Right kidney (tissue), 1 donor: ENCODE measurements at regions not wholly inside any gene's neighbourhood (a gene's known extent, or its start where the extent isn't known, plus 50 kb on each side); places are given as distances from the start of the nearest gene placed in this dataset.
A peak's percentile ranks its signal among the peaks of the same experiment; 100 is the strongest.
"Not testable (repeated sequence)": the region's sequence is repeated elsewhere in the genome, so short reads cannot be mapped to it uniquely, and the experiment has no call there.

Experiments used
- DNase-seq: peaks from one replicate; pipeline ENCODE4 v3.0.0-alpha.2; 2016

DNA sequence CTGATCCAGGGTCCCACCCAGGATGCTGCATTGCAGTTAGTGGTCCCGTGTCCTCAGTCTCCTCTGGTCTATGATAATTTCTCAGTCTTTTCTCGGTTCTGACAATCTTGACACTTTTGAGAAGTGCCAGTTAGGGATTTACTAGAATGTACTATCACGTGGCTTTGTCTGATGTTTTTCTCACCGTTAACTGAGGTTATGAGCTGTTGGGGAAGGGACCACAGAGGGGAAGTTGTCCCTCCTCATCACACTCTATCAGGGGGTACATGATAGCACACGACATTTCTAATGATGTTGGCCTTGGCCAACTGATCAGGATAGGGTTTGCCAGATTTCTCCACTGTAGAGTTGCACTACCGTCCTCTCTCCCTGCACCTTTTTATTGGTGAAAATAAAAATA lies 250.9 kb upstream of the SDK2 start:
- no peak for DNase-seq

DNA sequence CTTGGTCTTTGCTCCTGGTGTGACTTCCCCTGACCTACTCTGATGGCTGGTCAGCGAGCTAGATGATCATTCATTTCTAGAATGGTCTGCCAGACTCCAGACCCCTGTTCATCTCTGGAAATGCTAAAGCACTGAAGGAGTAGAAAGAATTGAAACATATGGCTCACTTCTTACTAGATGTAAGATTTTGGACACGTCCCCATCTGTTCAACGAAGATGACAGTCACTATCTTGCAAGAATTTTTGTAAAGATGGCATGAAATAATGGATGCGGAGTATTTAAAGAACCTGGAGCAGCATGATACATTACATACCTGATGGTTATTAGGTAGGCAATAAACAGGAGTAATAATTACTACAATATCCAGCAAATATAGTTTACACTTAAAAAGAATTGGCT lies 252.7 kb upstream of the SDK2 start:
- DNase-seq = no peak

DNA sequence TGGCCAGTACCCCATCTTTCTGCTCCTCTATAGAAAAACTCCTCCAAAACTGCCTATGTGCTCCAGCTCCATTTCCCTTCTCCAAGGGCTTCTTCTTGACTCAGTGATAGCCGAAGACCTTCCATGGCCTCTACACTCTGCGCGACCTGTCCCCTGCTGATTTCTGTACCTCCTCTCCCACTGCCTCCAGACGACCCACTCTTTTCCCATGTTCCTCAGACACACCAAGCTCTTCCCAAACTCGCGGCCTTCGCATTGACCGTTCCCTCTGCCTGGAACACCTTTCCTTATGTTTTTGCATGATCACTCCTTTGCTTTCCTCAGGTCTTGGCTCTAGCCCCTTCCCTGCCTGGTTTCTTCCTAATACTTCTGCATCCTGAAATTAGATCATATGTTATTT lies 255.6 kb upstream of the SDK2 start:
- DNase-seq = no peak

DNA sequence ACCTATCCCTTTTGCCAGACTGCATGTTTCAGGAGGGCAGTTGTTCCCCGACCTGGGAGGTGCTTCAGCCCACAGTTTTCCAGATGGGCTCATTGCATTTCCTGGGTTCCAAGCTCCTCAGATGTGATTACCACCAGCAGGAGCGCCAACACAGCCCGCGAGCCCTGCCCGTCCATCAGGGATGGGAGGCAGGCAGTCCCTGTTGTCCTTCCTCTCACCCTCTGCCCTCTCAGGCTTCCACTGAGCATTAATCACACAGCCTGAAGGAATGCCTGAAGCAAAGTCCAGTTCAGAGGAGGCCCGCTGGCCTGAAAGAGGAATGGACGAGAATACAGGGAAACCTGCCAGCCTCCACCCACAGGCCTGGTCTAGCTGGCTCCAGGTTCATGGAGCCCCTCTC lies 256.3 kb upstream of the SDK2 start:
- DNase-seq = no peak

DNA sequence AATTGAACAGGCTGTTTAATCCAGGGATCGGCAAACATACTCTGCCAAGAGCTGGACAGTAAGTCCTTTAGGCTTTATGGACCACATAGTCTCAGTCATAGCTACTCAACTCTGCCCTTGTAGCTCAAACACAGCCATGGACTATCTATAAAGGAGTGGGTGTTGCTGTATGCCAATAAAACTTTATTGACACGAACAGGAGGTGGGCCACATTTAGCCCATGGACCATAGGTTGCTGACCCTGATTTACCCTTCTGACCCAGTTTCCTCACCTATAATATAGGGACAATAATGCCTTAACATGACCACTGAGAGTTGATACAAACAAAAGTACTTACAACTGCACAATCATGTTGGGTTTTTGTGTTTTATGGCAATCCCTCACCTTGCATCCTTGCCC lies 257.0 kb upstream of the SDK2 start:
- DNase-seq = no peak

DNA sequence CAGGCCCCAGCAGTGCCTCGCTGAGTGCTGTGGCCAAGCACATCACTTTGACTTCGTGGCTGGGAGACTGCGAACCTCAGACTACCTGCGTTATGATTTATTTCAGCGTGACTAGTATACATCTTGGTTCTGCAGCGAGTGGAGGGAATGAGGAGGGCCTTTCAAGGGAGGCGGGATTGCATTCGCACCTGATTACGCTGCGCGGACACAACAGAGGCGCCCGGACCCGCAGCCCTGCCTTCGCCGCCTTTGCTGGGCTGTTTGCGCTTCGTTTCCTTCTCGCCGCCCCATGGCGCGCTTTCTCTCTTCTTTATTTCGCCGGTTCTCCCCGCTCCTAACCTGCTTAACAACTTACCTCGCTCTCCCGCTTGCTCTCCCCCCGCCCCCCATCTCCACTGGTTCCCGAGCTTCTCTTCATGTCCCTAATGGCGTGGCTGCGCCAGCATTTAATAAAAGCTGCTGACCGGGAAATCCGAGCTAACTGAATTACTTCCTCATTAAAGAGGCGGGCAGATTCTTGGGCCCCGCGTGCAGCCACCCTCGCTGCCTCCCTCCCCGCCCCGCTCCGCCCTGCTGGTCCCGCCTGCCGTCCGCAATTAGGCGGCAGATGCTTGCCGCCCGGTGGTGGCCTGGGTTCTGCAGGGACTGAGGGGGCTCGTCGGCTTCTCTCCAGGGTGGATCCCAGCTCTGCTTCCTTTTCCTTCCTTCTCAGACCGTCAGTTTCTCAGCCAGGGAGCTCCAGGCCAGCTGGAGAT lies 257.6 kb upstream of the SDK2 start:
- peak; percentile 68 for DNase-seq

DNA sequence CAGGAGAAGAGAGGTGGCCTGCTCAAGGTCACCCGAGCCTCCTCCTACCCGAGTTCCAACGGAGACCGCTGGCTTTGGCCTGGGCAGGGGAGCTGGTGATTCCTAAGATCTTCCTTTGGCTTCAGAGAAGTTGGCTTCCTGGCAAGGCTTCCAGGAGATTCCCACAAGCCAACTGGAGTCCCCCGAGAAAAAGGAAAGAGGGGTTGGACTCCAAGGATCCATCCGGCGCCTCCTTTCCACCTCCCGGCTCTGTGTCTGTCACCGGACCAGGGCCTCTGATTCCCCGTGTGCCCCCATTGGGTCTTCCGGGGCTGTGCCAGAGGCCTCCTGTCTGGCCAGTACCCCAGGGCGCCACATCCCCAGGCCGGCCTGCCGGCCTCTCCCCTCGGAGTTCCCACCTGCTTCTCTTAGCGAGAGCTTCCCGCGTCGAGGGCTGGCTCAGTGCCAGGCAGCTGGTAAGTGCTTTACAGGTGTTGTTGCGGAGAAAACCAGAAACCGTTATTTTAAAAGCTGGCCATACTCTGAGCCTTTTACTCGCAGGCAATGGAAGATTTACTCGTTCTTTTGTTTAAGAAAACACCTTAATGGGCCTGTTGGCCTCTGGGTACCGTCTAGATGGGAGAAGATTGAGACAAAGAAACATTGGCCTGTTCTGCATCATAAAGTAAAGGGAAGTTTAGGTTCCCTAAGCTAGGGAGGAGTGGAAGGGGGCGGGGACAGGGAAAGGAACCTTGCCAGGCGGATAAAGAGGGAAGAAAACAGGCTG lies 258.4 kb upstream of the SDK2 start:
- peak; percentile 66 for DNase-seq

DNA sequence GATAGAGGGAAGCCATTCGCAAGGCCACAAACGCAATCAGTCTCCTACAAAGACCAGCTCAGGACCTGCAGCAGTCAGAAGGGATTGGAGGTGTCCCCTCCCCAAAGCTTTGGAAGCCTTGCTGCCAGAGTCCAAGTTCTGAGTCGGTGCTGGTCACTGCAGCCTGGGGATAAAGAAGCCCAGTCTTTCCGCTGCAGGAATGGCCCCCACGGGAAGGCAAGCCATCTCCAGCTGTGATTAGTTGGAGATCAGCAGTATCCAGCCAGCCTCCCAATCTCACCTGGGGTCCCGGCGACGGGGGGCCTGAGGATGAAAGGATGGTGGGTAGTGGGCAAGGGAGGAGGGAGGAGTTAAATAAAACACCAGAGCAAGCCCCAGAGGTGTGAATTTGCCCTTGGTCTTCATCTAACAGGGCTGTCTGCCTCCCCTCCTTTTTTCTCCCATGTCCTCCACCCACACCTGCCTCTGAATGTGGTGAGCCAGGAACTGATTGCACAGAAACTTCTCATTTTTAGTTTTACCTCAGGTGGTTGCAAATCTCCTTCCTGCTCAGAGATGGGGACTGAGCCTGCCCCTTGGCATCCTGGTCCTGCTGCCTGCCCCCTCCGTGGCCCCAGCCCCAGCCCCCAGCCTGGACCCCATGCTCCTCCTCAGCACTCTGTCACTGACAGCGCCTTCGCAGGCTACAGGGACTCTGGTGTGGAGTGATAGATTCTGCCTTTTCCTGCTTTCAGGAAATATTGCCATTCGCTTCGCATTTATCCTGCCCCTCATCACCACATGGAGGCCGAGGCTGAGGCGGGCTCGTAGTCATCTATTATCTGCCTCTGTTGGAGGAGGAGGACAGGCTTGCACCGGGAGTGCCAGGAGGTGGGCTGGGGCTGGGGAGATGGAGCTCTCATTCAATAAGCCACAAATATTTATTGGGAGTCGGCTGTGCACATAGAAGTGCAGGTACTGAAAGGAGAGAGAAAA lies 262.9 kb upstream of the SDK2 start:
- DNase-seq = no peak

DNA sequence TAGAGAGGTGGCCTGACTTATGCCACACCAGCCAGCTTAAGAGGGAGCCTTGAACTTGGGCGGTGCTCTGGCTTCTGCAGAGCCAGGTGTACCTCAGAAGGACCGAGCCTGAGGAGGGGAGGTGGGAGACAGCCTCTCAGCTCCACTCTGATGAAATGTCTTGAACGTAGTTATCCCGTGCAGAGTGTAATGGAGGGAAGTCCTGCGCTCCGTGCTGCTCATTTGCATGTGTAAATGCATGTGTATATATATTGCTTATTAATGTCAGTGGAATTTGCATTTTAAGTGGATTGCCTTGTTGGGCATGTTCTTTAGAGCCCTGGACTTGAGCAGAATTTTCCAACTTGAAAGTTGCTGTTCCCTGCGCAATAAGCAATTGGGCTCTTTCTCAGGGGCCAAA lies 264.9 kb upstream of the SDK2 start:
- DNase-seq = no peak

DNA sequence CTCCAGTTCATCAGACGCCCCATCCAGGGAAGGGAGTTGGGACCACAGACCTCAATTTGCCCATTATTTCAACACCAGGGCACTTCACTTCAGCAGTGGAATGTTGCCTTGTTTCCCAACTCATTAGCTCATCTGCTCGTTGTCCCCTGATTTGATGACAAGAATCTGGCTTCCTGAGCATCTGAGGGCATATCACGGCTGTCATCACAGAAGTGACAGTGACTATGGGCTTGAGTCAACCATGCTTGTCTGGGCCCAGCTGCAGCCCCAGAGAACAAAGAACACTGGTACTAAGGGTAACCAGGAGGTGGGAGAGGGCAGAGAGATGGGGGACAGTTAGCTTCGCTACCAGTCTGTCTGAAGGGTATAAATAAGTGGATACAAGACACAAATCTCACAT lies 266.0 kb upstream of the SDK2 start:
- DNase-seq = no peak

DNA sequence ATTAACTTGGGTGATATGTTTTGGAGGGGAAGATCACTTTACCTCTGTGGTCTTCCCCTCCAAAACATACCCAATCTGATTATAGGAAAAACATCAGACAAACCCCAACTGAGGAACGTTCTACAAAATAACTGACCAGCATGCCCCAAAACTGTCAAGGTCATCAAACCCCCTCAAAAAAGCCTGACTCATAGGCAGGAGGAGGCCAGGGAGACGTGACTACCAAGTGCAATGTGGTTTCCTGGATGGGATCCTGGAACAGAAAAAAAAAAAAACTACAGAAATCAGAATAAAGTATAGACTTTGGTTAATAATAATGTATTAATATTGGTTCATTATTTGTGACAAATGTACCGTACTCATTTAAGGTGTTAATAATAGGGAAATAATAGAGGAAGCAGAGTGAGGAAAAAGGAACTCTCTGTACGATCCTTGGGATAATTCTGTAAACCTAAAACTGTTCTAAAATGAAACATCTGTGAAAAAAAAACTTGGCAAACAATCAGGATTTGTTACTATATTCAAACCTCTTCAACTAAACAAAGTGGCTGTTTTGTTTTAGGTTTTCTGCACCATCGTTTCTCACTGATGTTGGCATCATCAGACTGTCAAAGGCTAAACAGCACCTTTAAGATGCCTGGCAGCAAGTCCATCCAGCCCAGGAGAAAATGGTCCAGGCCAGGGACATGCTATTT lies 266.7 kb upstream of the SDK2 start:
- DNase-seq = no peak

DNA sequence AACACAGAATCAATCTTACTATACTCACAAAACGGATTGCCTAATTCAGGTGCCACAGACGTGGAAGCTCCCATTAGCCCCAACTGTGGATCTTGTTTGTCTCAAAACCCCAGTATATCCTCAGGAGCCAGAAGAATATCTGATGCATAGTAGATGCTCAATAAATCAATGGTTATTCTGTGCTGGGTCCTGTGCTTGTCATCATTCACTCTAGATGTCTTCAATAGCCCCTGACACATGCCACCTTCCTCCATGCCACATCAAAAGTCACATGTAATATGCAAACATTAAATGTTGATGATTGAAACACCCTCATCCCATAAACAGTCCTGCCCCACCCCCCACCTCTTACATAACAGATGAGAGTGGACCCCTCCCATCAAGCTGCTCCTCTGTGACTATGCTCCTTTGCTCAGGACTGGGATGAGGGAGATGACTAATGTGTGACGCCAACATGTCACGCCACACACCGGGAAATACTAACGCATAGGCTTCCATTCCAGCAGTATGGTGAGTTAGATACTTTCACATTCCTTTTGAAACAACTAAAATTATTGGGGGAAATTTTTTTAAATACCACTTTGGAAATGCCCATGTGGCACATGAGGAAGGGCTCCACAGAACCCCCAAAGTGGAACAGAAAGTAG lies 267.6 kb upstream of the SDK2 start:
- DNase-seq = no peak

DNA sequence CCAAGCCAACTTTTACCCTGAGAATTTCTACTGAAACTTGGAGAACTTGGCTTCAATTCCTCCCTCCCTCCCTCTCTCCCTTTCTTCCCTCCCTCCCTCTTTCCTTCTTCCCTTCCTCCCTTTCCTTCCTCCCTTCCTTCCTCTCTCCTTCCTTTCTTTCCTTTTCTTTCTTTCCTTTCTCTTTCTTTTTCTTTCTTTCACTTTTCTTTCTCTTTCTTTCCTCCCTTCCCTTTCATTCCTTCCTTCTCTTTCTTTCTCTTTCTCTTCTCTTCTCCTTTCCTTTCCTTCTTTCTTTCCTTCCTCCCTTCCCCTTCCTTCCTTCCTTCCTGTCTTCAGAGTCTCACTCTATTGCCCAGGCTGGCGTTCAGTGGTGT lies 268.1 kb upstream of the SDK2 start:
- no peak for DNase-seq

DNA sequence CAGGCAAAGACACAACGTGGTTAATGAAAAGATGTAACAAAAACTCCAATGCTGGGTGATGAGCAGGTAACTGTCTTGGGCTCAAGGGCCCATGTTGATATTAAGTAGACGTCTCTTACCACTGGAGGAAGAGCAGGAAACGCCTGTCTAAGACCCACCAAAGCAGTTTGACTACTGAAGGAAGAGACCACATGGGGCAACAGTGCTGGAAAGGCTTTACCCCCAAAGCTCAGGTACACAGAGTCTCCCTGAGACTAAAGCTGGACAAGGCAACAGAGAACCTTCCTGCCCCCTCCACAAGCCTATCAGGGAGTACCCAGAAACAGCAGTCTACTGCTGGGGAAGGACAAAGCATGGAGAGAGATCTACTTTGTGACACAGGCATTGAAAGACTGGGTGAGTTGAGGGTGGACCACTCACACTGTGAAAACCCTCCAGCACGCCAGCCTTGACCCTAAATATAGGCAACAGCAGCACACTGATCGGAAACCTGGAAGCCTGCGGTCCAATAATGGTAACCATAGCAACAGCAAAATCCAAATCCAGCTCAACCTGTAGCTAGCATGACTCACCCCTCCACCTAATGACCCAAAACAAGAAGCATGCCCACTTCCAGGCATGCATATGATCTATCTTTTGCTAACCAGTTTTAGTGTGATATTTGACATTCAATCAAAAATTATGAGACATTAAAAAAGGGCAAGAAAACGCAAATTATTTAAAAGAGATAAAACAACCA lies 270.5 kb upstream of the SDK2 start:
- no peak for DNase-seq

DNA sequence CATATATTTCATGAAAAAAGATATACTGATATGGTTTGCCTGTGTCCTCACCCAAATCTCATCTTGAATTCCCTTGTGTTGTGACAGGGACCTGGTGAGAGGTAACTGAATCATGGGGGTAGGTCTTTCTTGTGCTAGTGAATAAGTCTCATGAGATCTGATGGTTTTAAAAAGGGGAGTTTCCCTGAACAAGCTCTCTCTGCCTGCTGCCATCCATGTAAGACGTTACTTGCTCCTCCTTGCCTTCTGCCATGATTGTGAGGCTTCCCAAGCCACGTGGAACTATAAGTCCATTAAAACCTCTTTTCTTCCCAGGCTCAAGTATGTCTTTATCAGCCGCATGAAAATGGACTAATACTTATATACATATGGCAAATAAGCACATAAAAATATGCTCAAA lies 274.8 kb upstream of the SDK2 start:
- not testable (repeated sequence) for DNase-seq

DNA sequence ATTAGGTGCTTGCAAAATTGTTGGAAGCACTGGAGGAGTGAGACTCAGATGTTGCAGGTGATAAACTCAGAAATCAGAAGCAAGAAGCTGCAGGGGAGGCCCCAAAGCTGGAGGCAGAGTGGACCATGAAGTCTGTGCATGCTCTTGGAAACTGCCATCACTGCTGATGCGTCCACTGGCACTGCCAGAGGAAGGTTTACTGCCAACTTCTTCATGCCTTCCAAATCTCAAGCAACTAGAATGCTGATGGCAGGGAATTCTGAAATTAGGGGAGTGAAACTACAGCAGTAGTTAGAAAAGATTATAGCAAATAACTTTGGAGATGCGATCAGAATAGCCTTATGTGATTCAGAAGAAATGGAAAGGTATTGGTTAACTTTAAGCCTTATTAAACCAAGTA lies 277.1 kb upstream of the SDK2 start:
- DNase-seq = no peak

DNA sequence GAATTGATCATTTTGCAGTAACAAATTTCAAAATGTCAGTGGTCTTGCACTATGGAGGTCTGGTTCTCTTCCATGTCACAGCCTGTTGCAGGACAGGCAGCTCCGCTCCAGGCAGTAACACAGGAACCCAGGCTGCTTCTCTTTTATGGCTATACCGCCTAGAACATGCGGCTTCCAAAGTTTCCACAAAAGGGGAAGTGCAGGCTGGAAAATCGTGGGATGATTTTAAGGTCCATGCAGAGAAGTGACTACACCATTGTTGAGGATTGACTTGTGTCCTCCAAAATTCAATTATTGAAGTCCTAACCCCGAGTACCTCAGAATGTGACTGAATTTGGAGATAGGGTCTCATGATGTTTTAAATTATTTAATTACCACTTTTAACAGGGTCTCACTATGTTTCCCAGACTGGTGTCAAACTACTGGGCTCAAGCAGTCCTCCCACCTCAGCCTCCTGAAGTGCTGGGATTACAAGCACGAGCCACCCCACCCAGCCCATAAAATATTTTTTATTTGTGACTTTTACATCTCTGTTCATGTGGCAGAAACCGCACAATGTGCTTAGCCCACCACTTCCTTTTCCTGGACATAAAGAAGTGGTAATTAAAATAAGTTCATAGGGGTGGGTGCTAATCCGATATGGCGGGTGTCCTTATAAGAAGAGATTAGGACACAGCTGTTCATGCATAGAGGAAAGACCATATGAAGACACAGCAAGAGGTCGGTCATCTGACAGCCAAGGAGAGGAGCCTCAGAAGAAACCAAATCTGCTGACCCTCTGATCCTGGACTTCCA lies 279.2 kb upstream of the RPL38 start:
- no peak for DNase-seq

DNA sequence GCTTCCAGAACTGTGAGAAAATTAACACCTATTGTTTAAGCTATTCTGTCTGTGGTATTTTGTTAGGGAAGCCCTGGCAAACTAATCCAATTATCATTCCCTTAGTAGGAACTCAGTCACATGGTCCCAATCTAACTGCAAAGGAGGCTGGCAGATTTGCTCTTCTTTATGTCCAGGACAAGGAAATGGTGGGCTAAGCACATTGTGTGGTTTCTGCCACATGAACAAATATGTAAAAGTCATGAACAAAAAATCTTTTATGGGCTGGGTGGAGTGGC lies 278.6 kb upstream of the RPL38 start:
- DNase-seq = no peak

DNA sequence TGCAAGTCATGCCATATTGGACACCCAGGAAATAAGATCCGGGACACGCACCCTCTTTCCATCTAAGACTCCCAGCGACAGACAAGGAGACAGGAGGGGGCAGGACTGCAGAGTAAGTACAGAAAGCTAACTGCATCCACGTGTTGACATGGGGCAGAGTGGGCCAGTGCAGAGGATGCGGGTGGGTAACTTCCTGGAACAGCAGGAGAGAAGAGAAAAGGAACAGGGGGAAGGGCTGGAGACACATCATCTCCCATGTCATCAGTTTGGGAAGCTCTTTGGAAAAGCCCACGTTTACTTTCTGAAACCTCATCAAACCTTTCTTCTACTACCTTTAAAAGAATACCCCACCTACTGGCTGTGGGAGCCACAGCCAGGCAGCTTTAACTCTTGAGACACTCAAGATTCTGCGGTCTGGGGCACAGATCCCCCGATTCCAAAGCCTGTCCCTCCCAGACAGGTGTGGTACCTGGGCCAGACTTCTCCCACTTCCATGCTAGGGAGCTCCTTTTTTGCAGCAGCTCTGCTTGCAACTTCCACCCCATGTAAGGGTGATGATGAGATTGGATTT lies 273.5 kb upstream of the RPL38 start:
- DNase-seq = no peak

DNA sequence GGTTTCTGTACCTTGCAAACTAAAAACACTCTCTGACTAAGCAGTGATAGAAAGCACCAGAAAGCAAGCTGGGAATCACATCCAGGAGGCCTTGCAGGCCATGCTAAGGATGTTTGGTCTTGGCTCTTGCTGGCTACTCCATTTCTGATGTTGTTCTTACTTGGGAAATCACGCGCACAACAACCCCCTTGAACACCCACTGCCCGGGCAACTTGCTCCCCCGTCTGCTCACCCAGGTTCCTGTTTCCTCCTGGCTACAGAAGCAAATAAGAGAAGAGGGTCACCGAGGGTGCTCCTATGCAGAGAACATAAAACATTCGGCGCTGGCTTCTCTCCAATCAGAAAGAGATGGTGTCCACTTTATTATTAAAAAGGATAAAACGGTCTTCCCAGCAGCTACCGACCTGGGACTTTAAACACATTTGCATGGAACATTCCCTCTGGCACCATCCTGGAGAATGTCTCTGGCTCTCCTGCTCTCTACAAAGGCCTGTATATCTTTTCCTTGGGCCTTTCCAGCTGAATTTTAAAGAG lies 271.2 kb upstream of the RPL38 start:
- no peak for DNase-seq
